ENCODE measurements at regions not wholly inside any gene's neighbourhood (a gene's known extent, or its start where the extent isn't known, plus 50 kb on each side); places are given as distances from the start of the nearest gene placed in this dataset.
A peak's percentile ranks its signal among the peaks of the same experiment; 100 is the strongest.
"Not testable (repeated sequence)": the region's sequence is repeated elsewhere in the genome, so short reads cannot be mapped to it uniquely, and the experiment has no call there.

- not testable (repeated sequence) for DNase-seq
Observed at GRCh38 chr2:89160306-89160705, 468.8 kb downstream of the RPIA start.

DNA sequence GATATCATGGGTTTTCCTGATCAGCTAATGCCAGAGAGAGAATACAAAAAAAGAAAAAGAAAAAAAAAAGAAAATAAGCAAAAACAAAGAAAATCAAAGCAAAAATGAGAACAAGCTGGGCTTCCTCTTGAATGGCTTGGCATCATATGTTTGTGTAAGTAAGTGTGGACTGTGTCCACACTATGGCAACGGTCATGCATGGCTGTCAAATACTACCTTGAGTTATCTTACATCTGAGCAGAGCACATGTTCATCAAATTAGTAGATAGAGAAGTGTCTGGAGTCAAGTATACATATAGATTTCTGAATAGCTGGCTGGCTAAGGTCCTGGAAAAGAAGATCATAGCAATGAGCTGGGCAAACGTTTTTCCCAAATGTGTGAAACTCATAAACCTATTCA lies 470.2 kb downstream of the RPIA start:
- not testable (repeated sequence) for DNase-seq

DNA sequence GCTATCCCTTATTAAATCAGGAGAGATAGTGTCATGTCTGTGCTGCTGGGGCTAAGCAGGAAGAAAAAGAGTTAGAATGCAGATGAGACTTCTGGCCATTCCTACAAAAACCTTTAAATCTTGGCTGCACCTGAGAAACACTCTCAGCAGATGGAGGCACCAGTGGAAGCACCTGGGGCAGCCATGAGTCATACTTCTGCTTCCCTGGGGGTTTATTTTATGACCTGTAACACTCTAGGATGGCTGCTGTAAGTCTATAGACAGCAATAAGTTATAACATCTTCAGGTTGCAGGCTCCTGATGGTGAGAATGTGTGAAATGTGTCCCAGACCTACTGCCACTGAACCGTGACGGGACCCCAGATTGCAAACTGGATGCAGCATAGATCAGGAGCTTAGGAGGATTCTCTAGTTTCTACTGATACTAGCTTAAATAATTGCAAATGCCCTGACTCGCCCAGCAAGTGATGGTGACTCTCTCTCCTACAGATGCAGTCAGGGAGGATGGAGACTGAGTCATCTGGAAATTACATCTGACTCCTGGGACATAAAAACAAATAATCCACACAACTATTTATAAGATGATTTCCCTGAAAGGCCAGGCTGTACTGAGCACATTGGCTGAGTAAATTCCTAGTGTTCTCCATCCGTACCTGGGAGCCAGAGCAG lies 479.2 kb downstream of the RPIA start:
- DNase-seq: not testable (repeated sequence)

DNA sequence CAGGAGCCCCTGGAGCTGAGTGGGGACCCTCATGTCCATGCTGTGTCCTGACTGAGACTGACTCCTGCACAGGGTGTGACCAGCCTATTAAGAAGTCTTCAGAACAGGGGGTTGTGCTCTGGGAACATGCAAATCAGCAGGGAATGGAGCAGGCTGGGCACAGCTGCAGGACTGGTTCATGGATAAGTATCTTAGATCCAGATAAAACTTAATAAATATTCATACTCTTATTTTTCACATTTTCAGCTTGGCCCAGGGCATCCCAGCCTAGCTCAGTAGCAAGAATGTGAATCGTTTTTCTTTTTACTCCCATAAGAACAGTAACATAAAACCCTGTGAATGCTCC lies 479.7 kb downstream of the RPIA start:
- DNase-seq: not testable (repeated sequence)

- DNase-seq: not testable (repeated sequence)
Observed at GRCh38 chr2:89177004-89177403, 485.5 kb downstream of the RPIA start.

GRCh38 chr2:89182221-89182620 lies 490.7 kb downstream of the RPIA start:
- not testable (repeated sequence) for DNase-seq

DNA sequence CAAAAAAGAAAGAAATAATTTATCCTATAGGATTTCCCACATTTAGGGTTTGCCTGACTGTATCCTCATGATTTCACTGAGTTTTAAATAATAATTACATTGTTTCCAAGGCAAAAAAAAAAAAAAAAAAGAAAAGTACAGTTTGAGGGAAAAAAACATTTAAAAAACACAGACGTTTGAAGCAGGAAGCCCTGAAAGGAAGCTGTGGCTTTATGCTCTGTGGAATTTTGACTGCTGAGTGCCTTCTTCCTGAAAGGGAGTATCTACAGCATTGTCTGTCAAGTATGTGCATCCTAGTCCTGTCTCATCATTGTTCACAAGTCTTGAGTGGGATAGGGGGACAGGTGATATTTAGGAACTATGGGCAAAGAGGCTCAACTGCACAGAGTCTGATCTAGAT lies 493.3 kb downstream of the RPIA start:
- DNase-seq: peak; percentile 55

- not testable (repeated sequence) for DNase-seq
Observed at GRCh38 chr2:89195636-89196251, 504.3 kb downstream of the RPIA start.

GRCh38 chr2:89196719-89197118 lies 505.2 kb downstream of the RPIA start:
- DNase-seq: not testable (repeated sequence)

- not testable (repeated sequence) for DNase-seq
Observed at GRCh38 chr2:89198026-89198425, 506.6 kb downstream of the RPIA start.

DNA sequence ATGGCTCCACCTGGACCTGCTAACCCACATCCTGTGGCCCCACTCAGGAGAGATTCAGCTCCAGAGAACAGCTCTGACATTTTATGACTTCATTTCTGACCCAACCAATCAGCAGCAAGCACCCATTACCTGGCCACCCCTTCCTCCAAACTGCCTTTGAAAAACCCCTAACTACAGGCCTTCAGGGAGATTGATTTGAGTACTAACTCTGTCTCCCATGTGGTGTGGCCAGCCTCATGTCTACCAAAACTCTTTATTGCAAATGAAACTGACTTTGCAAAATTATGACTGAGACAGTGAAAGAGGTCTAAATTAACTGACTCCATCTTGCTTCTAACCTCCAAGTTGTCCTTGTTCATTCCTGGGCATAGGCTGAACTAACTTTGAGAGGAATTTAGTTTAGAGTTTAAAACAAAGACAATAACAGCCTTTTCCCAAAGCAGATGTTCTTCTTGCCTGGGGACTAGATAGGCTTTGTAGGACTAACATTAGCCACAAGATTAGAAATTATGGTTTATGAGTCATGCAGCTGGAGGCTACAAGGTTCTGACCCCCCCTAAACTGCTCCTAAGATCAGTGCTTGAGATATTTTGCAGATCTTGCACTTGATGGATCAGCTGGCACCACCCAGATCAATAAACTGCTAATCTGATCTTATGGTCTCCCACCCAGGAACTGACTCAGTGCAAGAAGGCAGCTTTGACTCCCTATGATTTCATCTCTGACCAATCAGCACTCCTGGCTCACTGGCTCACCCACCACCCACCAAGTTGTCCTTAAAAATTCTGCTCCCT lies 508.2 kb downstream of the RPIA start:
- not testable (repeated sequence) for DNase-seq

DNA sequence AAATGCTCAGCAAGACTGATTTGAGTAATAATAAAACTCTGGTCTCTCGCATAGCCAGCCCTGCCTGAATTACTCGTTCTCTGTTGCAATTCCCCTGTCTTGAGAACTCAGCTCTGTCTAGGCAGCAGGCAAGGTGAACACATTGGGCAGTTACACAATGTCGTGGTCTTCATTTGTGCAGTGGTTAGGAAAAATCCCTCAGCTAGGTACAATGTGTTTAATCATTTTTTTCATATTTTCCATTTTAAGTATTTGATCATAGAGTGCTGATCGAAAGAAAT lies 508.7 kb downstream of the RPIA start:
- not testable (repeated sequence) for DNase-seq

DNA sequence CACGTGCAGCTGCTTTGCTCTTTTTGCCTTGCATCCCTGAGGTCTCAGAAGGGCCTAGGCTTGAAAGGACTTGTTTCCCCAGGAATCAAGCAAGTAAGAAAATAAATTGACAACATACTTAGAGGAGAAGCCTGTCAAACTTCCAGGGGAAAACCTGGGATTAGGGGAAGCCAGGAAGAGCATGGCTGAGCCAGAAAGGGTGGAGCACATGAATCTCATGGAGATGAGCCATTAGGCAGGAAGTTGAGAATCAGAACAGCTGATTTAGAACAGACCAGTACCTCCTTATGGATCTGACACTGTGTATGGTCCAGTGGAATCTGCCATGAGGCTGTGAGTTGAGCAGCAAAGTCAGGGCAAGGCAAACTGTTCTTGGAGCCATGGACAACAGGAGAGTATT lies 511.0 kb downstream of the RPIA start:
- DNase-seq: not testable (repeated sequence)

DNA sequence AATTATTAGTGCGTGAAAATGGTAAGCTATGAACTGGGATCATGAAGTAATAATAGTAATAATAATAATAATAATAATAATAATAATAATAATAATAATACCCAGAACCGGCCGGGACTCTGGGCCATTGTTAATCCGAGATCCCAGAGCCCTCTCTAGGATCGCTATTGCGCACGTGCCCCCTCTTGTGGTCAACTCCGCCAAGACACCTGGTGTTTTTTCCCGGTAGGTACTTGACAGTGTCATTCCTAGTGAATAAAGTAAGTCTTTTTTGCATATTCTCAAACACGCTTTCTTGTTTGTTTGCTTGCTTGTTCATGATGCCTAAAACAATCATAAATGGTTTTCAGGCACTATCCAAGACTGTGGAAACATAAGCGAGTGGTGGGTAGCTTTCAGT lies 513.7 kb downstream of the RPIA start:
- not testable (repeated sequence) for DNase-seq

- DNase-seq: not testable (repeated sequence)
Observed at GRCh38 chr2:89208144-89208932, 516.9 kb downstream of the RPIA start.

- not testable (repeated sequence) for DNase-seq
Observed at GRCh38 chr2:89213151-89213550, 521.7 kb downstream of the RPIA start.

- DNase-seq: not testable (repeated sequence)
Observed at GRCh38 chr2:89213811-89214210, 522.3 kb downstream of the RPIA start.

- DNase-seq: not testable (repeated sequence)
Observed at GRCh38 chr2:89221474-89221873, 530.0 kb downstream of the RPIA start.

DNA sequence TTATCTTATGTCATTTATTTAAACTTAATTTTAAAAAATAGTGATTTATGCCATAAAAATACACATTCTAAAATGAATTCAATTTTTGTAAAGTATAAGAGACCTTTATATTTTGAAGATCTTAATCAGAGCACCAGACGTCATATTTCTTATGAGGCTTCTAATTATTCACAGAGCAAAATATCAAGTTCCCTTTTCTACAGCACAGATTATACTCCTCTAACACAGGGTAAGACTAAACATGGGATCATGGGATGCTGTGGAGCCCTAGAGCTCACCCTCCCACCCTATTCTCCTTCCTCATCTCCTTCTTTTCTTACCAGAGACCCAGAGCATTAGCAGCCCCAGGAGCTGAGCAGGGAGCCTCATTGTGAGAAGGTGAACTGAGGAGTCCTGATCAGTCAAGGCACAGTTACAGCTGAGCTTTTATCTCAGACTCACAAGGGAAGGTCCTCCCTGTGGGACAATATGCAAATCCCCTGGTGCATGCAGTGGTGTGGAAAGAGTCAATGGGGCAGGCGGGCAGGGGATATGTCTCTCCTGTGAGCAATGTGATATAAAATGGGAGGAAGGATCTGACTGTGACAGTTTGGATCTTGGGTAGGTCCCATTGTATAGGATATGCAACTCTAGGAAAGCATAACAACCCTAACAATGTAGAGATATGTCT lies 530.7 kb downstream of the RPIA start:
- not testable (repeated sequence) for DNase-seq

- DNase-seq: not testable (repeated sequence)
Observed at GRCh38 chr2:89224803-89225202, 533.3 kb downstream of the RPIA start.

- DNase-seq: not testable (repeated sequence)
Observed at GRCh38 chr2:89229979-89230378, 538.5 kb downstream of the RPIA start.

- DNase-seq: not testable (repeated sequence)
Observed at GRCh38 chr2:89231241-89231640, 539.8 kb downstream of the RPIA start.

- DNase-seq: not testable (repeated sequence)
Observed at GRCh38 chr2:89233931-89234330, 542.5 kb downstream of the RPIA start.
